Fibroblast of lung (primary cell): ENCODE measurements at regions not wholly inside any gene's neighbourhood (a gene's known extent, or its start where the extent isn't known, plus 50 kb on each side); places are given as distances from the start of the nearest gene placed in this dataset.

Source experiments
- DNase-seq, 2 donors: peaks; one replicate each; pipeline versions ENCODE4 v3.0.0 to v3.0.0-alpha.2; 2010; ENCODE audit warnings: low read depth in 2 of 2
- H2AFZ ChIP-seq: 2 replicates; pipeline ENCODE4 v1.5.1; 2012; ENCODE audit warnings: low read length, control low read depth, inconsistent platforms
- H3K27ac ChIP-seq: 2 replicates; pipeline ENCODE4 v1.5.1; 2011; ENCODE audit warnings: low read length, control low read depth; ENCODE audit not compliant: insufficient read depth
- H3K27me3 ChIP-seq: 2 replicates; pipeline ENCODE4 v1.5.1; 2011; ENCODE audit warnings: mild to moderate bottlenecking, low read length; ENCODE audit not compliant: control insufficient read depth, insufficient read depth
- H3K36me3 ChIP-seq: 2 replicates; pipeline ENCODE4 v1.5.1; 2011; ENCODE audit warnings: low read length; ENCODE audit not compliant: control insufficient read depth, insufficient read depth
- H3K4me1 ChIP-seq: 2 replicates; pipeline ENCODE4 v1.5.1; 2011; ENCODE audit warnings: low read length; ENCODE audit not compliant: control insufficient read depth, insufficient read depth; ENCODE audit errors: extremely low read depth
- H3K4me2 ChIP-seq: 2 replicates; pipeline ENCODE4 v1.5.1; 2011; ENCODE audit warnings: low read length, control low read depth; ENCODE audit not compliant: insufficient read depth; ENCODE audit errors: extremely low read depth
- H3K4me3 ChIP-seq, 4 experiments: fragments of 200-600 bp in 1 of 4; sonication (generic) in 1 of 4; replicated peaks in 1 of 4; 2 replicates each; pipeline ENCODE4 v1.5.1; 2011 to 2016; ENCODE audit warnings: low read length in 4 of 4, low read depth in 3 of 4, mild to moderate bottlenecking in 3 of 4, control low read depth in 2 of 4, inconsistent platforms in 1 of 4, mixed read lengths in 1 of 4; ENCODE audit not compliant: insufficient read depth in 1 of 4; ENCODE audit errors: control extremely low read depth in 1 of 4
- H3K79me2 ChIP-seq: 2 replicates; pipeline ENCODE4 v1.5.1; 2012; ENCODE audit warnings: mild to moderate bottlenecking, low read length, inconsistent platforms; ENCODE audit not compliant: control insufficient read depth, insufficient read depth
- H3K9ac ChIP-seq: 2 replicates; pipeline ENCODE4 v1.5.1; 2011; ENCODE audit warnings: mild to moderate bottlenecking, low read length, control low read depth; ENCODE audit not compliant: insufficient read depth
- H3K9me3 ChIP-seq: 2 replicates; pipeline ENCODE4 v1.5.1; 2012; ENCODE audit warnings: low read depth, low read length; ENCODE audit not compliant: control insufficient read depth, insufficient read depth
- H4K20me1 ChIP-seq: 2 replicates; pipeline ENCODE4 v1.5.1; 2011; ENCODE audit warnings: low read length; ENCODE audit not compliant: control insufficient read depth, insufficient read depth; ENCODE audit errors: extremely low read depth
- CTCF ChIP-seq, 2 donors: IDR thresholded peaks in 1 of 2; conservative IDR thresholded peaks in 1 of 2; 1 replicate in 1 of 2; 2 replicates in 1 of 2; pipeline ENCODE4 v1.5.1; 2011 to 2012; ENCODE audit warnings: low read length in 2 of 2, control low read depth in 1 of 2, inconsistent platforms in 1 of 2, low read depth in 1 of 2, mild to moderate bottlenecking in 1 of 2
- EZH2 ChIP-seq: IDR thresholded peaks from 2 replicates; pipeline ENCODE4 v1.5.1; 2012; ENCODE audit warnings: low read length, control low read depth, mild to moderate bottlenecking; ENCODE audit errors: missing control alignments

DNA sequence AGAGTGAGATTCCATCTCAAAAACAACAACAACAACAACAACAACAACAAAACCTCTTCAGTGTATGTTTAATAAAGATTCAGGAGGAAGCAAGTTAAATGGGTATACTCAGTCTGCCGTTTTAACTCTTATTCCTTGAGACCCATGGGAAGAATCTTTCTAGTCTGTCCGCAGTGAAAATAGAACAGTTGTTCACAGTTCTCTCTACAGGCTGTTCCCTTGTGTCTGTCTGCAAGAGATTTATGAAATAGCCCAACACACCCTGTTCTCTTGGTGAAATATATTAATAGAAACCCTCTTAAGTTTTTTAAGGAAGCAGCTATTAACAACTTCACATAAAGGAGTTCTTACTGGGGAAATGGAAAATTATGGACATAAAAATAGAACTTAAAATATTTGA, 682.2 kb upstream of the RAG2 start:
- no peaks in the 10 kb centered on the region for H3K79me2 ChIP-seq
- H3K4me2 ChIP-seq, result no peak overlapping the region
- no peak overlapping the region for H3K9ac ChIP-seq
- TF ChIP-seq CTCF (conservative IDR thresholded peaks at IDR 0.05 in 1 of 2, IDR thresholded peaks at IDR 0.05 in 1 of 2; ENCODE audit: low read depth in 1 of 2, low read length in 2 of 2), result no peak
- TF ChIP-seq EZH2, result no peak
- no peaks in the 10 kb centered on the region for H3K27me3 ChIP-seq
- H3K27ac ChIP-seq, result no peak overlapping the region
- H2AFZ ChIP-seq, result no peak overlapping the region
- DNase-seq, result no peak
- no peaks in the 10 kb centered on the region for H3K9me3 ChIP-seq
- H4K20me1 ChIP-seq, result no peaks in the 10 kb centered on the region
- H3K36me3 ChIP-seq, result no peaks in the 10 kb centered on the region
- H3K4me3 ChIP-seq, result no peak overlapping the region
- H3K4me1 ChIP-seq, result no peaks in the 10 kb centered on the region

GRCh38 chr11:37277896-37278465, 679.9 kb upstream of the RAG2 start:
- no peak overlapping the region for H2AFZ ChIP-seq
- H3K4me1 ChIP-seq, result no peaks in the 10 kb centered on the region
- H3K9me3 ChIP-seq, result no peaks in the 10 kb centered on the region
- no peak overlapping the region for H3K4me3 ChIP-seq
- no peak overlapping the region for H3K9ac ChIP-seq
- no peak overlapping the region for H3K4me2 ChIP-seq
- TF ChIP-seq CTCF (conservative IDR thresholded peaks at IDR 0.05 in 1 of 2, IDR thresholded peaks at IDR 0.05 in 1 of 2; ENCODE audit: low read depth in 1 of 2, low read length in 2 of 2) (no peak), EZH2 (no peak)
- H4K20me1 ChIP-seq, result no peaks in the 10 kb centered on the region
- H3K27me3 ChIP-seq, result no peaks in the 10 kb centered on the region
- H3K27ac ChIP-seq, result no peak overlapping the region
- no peaks in the 10 kb centered on the region for H3K79me2 ChIP-seq
- no peak for DNase-seq
- no peaks in the 10 kb centered on the region for H3K36me3 ChIP-seq

DNA sequence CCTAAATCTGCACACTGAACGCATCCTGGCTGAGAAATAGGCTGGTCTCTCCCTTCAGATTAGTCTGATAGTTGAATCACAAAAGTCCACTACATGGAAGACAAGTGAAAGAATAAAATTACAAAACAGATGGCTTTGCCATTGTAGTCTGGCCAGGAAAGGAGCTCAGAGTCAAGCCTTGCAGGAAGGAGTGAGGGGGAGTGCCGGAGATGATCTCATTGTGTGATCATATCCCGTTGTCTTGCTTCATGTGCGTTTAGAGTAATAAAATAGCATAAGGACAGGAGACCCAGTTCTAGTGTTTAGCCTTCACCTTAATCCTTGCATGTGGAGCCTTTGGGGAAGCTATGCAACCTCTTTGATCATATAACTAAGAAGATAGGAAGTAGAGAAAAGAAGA, 666.7 kb upstream of the RAG2 start:
- Histone ChIP-seq H3K4me1 (no peaks in the 10 kb centered on the region), H3K9ac (no peak overlapping the region), H3K79me2 (no peaks in the 10 kb centered on the region), H2AFZ (no peak overlapping the region), H3K9me3 (no peaks in the 10 kb centered on the region), H3K36me3 (no peaks in the 10 kb centered on the region), H3K27me3 (no peaks in the 10 kb centered on the region), H3K27ac (no peak overlapping the region), H4K20me1 (no peaks in the 10 kb centered on the region), H3K4me3 (no peak overlapping the region), H3K4me2 (no peak overlapping the region)
- TF ChIP-seq CTCF (conservative IDR thresholded peaks at IDR 0.05 in 1 of 2, IDR thresholded peaks at IDR 0.05 in 1 of 2; ENCODE audit: low read depth in 1 of 2, low read length in 2 of 2) (no peak), EZH2 (no peak)
- peak in 1 of 2 donors; percentile 0 for DNase-seq
